HepG2 (cell line): ENCODE measurements at regions not wholly inside any gene's neighbourhood (a gene's known extent, or its start where the extent isn't known, plus 50 kb on each side); places are given as distances from the start of the nearest gene placed in this dataset.

Source experiments
- CEBPG ChIP-seq: IDR thresholded peaks from 2 replicates; pipeline ENCODE4 v1.6.1; 2016
- HDAC2 ChIP-seq: sonication (generic); formaldehyde crosslinking; IDR thresholded peaks from 2 replicates; pipeline ENCODE4 v1.4.0; 2020; ENCODE audit warnings: missing genetic modification reagents
- HNRNPH1 ChIP-seq: fragments of 200-400 bp; formaldehyde crosslinking; optimal IDR thresholded peaks from 2 replicates; pipeline ENCODE3; 2017; ENCODE audit warnings: mild to moderate bottlenecking, low read depth, low read length
- HNRNPLL ChIP-seq: fragments of 200-400 bp; formaldehyde crosslinking; IDR thresholded peaks from 2 replicates; pipeline ENCODE4 v1.6.1; 2017; ENCODE audit warnings: mild to moderate bottlenecking, low read depth, low read length; ENCODE audit not compliant: poor library complexity, severe bottlenecking
- HOXA3 ChIP-seq: sonication (generic); formaldehyde crosslinking; IDR thresholded peaks from 2 replicates; pipeline ENCODE4 v1.5.0; 2020; ENCODE audit warnings: missing genetic modification reagents
- MTA3 ChIP-seq: sonication (generic); formaldehyde crosslinking; IDR thresholded peaks from 2 replicates; pipeline ENCODE4 v1.4.0; 2020; ENCODE audit warnings: missing genetic modification reagents
- NCOA5 ChIP-seq: sonication (generic); formaldehyde crosslinking; IDR thresholded peaks from 2 replicates; pipeline ENCODE4 v1.4.0; 2020; ENCODE audit warnings: missing genetic modification reagents
- NONO ChIP-seq, 2 experiments: fragments of 450-650 bp in 1 of 2; sonication (generic) in 1 of 2; formaldehyde crosslinking in 1 of 2; IDR thresholded peaks in 1 of 2; conservative IDR thresholded peaks in 1 of 2; 2 replicates each; pipeline versions ENCODE4 v1.6.1 to v1.8.0; 2017 to 2022; ENCODE audit warnings: mild to moderate bottlenecking in 1 of 2, missing genetic modification reagents in 1 of 2, moderate library complexity in 1 of 2
- PLRG1 ChIP-seq: fragments of 450-650 bp; conservative IDR thresholded peaks from 2 replicates; pipeline ENCODE4 v1.6.1; 2016
- RORA ChIP-seq: sonication (generic); formaldehyde crosslinking; IDR thresholded peaks from 2 replicates; pipeline ENCODE4 v1.5.0; 2020; ENCODE audit warnings: mild to moderate bottlenecking, missing genetic modification reagents, moderate library complexity
- STAT6 ChIP-seq: sonication (generic); formaldehyde crosslinking; IDR thresholded peaks from 2 replicates; pipeline ENCODE4 v1.4.0; 2020; ENCODE audit warnings: missing genetic modification reagents, mild to moderate bottlenecking, borderline replicate concordance
- TMF1 ChIP-seq: sonication (generic); formaldehyde crosslinking; IDR thresholded peaks from 2 replicates; pipeline ENCODE4 v1.8.1; 2022; ENCODE audit warnings: low read depth, missing genetic modification reagents
- ZBTB1 ChIP-seq: sonication (generic); formaldehyde crosslinking; IDR thresholded peaks from 2 replicates; pipeline ENCODE4 v1.4.0; 2020; ENCODE audit warnings: missing genetic modification reagents, borderline replicate concordance
- ZFP62 ChIP-seq: sonication (generic); formaldehyde crosslinking; IDR thresholded peaks from 2 replicates; pipeline ENCODE4 v1.4.0; 2020; ENCODE audit warnings: missing genetic modification reagents
- ZNF205 ChIP-seq: IDR thresholded peaks from 2 replicates; pipeline ENCODE4 v1.6.1; 2018; ENCODE audit warnings: missing biosample characterization, missing genetic modification reagents
- ZNF275 ChIP-seq: sonication (generic); formaldehyde crosslinking; IDR thresholded peaks from 2 replicates; pipeline ENCODE4 v1.8.0; 2022; ENCODE audit warnings: missing genetic modification reagents, mild to moderate bottlenecking, inconsistent platforms, borderline replicate concordance
- ZNF350 ChIP-seq: sonication (generic); formaldehyde crosslinking; IDR thresholded peaks from 2 replicates; pipeline ENCODE4 v1.4.0; 2020; ENCODE audit warnings: mild to moderate bottlenecking, low read depth, missing genetic modification reagents, borderline replicate concordance
- ZNF367 ChIP-seq: sonication (generic); formaldehyde crosslinking; IDR thresholded peaks from 2 replicates; pipeline ENCODE4 v1.4.0; 2020; ENCODE audit warnings: missing genetic modification reagents, borderline replicate concordance
- ZNF503 ChIP-seq: sonication (generic); formaldehyde crosslinking; IDR thresholded peaks from 2 replicates; pipeline ENCODE4 v1.4.0; 2020; ENCODE audit warnings: missing genetic modification reagents
- ZNF557 ChIP-seq: sonication (generic); formaldehyde crosslinking; IDR thresholded peaks from 2 replicates; pipeline ENCODE4 v1.4.0; 2020; ENCODE audit warnings: missing genetic modification reagents
- ZNF704 ChIP-seq: sonication (generic); formaldehyde crosslinking; IDR thresholded peaks from 2 replicates; pipeline ENCODE4 v1.8.1; 2023; ENCODE audit warnings: mild to moderate bottlenecking, inconsistent platforms, moderate library complexity, missing genetic modification reagents, borderline replicate concordance
- ZNF766 ChIP-seq: sonication (generic); formaldehyde crosslinking; IDR thresholded peaks from 2 replicates; pipeline ENCODE4 v1.5.0; 2020; ENCODE audit warnings: missing genetic modification reagents, borderline replicate concordance
- ZNF83 ChIP-seq: sonication (generic); formaldehyde crosslinking; IDR thresholded peaks from 2 replicates; pipeline ENCODE4 v1.4.0; 2020; ENCODE audit warnings: missing genetic modification reagents, mild to moderate bottlenecking, borderline replicate concordance
- ZNF878 ChIP-seq: sonication (generic); formaldehyde crosslinking; IDR thresholded peaks from 2 replicates; pipeline ENCODE4 v1.8.1; 2023; ENCODE audit warnings: mild to moderate bottlenecking, missing genetic modification reagents, moderate library complexity

- no peak for TF ChIP-seq STAT6 (CRISPR knock-in tag)
- TF ChIP-seq ZNF766 = 0 out of 2 replicates have a peak, but pooled peaks have one; percentile 42
- no peak for TF ChIP-seq HNRNPLL
- TF ChIP-seq ZNF350 (CRISPR knock-in tag) = no peak
- TF ChIP-seq TMF1 (CRISPR knock-in tag) = no peak
- TF ChIP-seq HOXA3 (CRISPR knock-in tag) = peak; percentile 51; the same call in 1 of the 2 replicates
- no peak for TF ChIP-seq ZNF275 (CRISPR knock-in tag)
- no peak for TF ChIP-seq NCOA5 (CRISPR knock-in tag)
- TF ChIP-seq NONO (IDR thresholded peaks at IDR 0.05) = no peak
- no peak for TF ChIP-seq NONO (CRISPR knock-in tag; conservative IDR thresholded peaks at IDR 0.05)
- peak; percentile 39; the same call in 1 of the 2 replicates for TF ChIP-seq CEBPG (CRISPR knock-in tag)
- no peak for TF ChIP-seq ZNF704 (CRISPR knock-in tag)
- TF ChIP-seq ZNF205 (CRISPR knock-in tag) = no peak
- TF ChIP-seq RORA (CRISPR knock-in tag) = no peak
- TF ChIP-seq ZNF83 (CRISPR knock-in tag) = no peak
- no peak for TF ChIP-seq MTA3 (CRISPR knock-in tag)
- TF ChIP-seq ZNF503 (CRISPR knock-in tag) = peak; percentile 82
- no peak for TF ChIP-seq ZBTB1
- TF ChIP-seq ZNF557 (CRISPR knock-in tag) = no peak
- TF ChIP-seq ZNF367 (CRISPR knock-in tag) = no peak
- no peak for TF ChIP-seq PLRG1
- TF ChIP-seq ZFP62 (CRISPR knock-in tag) = no peak
- no peak for TF ChIP-seq HNRNPH1
- TF ChIP-seq ZNF878 = no peak; the same call in 1 of the 2 replicates
- TF ChIP-seq HDAC2 (CRISPR knock-in tag) = peak; percentile 79
Measured at GRCh38 chr9:81833563-81834345, 94.5 kb upstream of the SPATA31D4 start (continued).
